HG03457 (cell line): ENCODE measurements at regions not wholly inside any gene's neighbourhood (a gene's known extent, or its start where the extent isn't known, plus 50 kb on each side); places are given as distances from the start of the nearest gene placed in this dataset.

Source experiments
- ATAC-seq: cut with Tn5 transposase; IDR thresholded peaks from one replicate; pipeline ENCODE4 v1.9.1; 2021; ENCODE audit warnings: moderate number of reproducible peaks; ENCODE audit not compliant: unreplicated experiment

DNA sequence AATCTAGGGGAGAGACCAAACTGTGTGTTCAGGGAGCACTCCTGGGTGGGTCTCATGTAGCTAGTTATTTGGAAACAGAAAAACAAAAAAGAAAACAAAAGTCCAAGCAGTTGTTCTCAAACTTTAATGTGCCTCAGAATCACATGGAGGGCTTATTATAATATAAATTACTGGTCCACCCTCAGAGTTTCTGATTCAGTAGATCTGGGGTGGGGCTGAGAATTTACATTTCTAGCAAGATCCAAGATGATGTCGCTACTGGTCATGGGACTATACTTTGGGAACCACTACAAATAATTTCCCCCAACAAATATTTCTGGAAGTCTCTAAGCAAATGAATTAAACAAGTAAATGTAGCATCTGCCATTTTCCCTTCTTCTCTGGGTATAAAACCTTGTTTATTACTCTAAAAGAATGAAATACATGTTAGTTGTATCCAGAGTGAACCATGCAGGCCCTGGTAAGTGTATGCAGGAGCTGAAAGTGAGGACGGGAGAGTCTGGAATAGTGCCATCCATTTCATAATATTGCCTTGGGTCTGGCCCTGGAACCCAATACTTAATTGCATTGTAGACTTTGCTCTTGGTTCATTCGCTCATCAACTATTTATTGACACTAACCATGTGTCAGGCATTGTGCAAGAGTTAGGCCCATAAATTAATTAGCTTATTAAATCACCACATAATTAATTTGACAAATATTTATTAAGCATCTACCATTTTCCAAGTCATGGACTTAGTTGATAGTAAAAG lies 490.8 kb downstream of the EPM2A start:
- ATAC-seq: no peak

DNA sequence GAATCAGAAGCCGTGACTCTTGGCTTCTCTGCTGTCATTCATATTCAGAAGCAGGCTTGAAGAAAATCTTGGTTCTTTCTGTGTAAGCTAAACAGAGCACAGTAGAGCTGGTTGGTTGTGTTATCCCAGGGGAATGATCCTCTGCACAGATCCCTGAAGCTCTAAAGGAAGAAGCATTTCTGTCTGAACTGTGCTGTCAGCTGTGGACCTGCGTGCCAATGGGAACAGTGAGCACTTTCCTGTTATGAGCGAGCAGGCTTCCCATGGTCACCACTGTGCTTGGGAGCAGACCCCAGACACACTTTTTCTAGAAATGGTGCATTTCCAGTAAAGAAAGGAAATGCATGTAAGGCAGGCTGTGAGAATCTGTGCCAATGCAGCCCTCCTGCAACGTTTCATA lies 490.2 kb downstream of the EPM2A start:
- no peak for ATAC-seq

DNA sequence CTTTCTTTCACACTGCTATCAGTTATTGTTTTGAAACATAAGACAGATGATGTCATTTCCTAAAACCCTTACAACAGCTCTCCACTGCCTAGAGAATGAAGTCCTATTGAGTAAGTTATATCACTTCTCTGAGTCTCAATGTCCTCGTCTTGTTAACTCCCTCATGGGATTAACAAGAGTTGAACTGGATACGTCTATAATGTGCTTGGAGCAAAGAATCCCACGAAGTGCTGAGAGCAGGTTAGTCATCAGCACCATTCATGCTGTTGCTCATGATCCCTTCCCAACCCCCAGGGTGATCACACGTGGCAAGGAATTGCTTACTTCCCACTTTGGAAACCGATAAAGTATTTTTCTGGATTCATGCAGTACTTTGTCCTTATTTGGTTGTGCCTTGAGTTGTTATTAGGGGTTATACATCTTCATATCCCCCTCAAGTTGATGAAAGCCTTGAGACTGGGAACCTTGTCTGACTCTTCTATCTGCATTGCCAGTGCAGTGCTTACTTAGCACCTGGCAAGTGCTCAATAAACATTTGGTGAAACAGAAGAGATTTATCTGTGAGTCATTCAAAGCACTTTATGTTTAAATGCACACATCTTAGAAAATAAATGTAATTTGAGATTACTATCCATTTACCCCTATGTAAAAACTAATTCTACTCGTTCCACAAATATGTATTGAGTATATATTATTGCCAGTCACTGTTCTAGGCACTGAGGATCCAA lies 487.5 kb downstream of the EPM2A start:
- no peak for ATAC-seq

DNA sequence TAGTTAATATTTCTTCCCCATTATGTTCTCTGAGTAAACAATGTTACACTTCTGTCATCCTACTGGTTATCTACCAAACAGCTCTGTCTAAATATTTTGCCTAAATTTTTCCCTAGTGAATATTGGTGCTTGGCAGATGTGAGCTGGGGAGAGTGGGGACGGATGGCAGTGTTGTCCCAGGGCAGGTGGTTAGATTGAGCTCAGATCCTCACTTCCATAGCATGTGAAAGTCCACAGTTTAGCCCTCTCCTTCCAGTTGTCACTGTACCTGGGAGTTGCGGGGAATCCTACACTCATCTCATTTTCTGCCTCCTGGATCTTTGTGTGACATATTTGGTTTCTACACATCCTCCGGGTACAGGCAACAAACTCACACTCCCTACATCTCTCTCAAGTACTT lies 484.9 kb downstream of the EPM2A start:
- ATAC-seq: no peak

DNA sequence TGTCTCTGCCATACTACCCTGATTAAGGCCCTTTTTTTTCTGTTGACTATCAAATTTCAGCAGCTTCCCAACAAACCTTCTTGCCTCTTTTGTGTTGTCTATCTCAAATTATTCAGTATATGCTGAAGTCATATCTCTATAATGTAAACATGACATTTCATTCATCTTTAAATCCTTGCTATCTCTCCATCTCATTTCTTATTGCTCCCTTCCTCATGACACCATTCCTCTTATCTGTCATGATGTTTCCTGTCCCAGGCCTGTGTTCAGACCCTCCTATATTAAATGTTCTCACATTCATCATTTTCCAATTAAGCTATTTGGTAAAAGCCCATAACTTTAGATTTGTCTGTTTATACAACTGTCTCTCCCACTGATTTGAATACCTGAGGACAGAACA lies 482.6 kb downstream of the EPM2A start:
- ATAC-seq: no peak

DNA sequence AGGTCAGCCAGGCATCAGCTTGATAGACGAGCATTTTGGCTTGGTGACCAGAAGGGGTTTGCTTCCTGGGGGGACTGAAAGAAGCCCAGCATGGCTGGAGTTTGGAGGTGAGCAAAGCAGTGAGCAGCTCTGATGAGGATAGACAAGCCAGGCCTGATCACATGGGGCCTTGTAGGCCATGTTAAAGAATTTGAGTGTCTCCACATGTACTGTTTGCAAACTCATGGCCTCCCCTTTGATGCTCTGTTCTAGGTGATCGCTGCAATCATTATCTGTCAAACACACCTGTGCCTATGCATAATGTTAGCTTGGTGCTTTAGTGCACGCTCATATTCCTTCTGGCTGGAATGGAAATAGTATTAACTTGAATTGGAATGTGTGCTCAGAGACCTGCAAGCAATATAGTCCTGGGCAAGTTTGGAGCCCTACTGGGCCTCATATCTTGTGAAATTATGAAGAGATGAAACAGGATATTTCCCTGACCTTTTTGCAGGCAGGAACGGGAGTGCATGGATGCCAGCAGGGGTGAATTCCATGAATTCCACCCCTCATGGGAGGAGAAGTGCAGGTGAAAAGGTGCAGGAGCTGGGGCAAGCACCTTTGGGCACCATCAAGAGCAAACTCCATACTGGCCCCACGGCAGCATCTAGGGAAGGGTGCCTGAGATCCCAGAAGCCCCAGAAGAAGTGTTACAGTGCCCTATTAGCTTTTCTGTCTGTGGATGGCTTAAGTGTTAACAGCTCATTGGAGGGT lies 480.5 kb downstream of the EPM2A start:
- no peak for ATAC-seq

DNA sequence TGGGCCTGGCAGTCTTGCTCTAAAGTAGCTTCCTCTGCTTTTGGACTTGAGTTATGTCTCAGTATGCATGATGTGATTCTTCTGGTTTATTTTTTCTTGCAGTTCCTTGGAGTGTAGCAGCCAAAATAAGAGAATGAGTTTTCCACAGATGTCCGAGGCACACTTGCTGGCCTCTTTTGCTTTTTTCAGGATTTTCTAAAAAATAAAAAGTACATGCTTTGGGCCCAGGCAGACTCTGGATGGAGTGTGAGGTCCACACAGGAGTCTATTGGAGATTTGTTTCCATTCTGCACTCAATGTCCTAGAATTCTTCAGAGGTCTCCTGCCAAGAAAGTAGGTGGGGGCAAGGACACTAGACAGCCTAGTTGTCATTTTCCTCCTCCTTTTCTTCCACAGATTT lies 477.6 kb downstream of the EPM2A start:
- ATAC-seq: no peak

DNA sequence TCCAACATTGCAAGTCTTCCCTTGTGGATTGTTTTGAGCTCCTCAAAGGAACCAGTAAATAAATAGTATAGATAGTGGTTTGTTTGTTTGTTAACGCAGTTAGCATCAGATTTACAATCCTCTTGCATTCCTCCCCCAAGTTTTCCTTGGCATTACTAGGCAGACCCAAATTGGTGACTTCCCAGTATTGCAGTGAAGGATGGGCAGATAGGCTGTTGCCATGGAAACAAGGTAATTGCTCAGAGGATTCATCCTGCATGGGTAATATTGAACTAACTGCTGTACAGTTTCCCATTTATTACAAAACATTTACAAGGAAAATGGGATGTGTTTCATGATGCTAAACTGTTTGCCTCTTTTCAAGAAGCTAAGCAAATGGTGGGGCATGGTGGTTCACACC lies 477.2 kb downstream of the EPM2A start:
- ATAC-seq: no peak

DNA sequence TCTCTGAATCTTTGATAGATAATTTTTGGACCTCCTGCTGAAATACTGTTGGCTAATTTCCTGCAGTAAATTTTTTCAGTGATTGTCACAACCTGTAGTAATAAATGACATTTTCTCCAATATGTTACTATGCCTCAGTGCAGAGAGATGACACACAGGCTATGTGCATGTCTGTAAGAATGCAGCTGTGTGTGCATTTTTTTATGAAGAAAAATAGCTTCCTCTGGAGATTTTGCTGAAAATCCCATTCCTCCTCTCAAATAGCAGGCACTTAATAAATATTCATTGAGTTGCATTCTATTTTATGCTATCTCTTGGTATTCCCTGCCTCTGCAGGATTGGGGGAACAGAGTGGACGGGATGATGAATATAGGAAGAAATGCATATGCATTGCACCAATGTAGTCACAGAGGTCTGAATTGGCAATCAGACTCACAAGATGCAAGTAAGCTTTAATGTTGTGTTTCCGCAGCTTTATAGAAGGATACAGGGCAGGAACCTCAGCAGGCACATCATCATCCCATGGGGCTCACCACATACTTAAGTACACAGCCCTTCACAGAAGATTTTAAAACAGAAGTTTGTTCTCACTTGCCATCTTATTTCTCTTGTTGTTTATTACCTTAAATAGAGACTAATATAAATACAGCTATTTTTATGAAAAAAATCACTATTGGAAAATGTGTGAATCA lies 474.7 kb downstream of the EPM2A start:
- ATAC-seq: no peak

DNA sequence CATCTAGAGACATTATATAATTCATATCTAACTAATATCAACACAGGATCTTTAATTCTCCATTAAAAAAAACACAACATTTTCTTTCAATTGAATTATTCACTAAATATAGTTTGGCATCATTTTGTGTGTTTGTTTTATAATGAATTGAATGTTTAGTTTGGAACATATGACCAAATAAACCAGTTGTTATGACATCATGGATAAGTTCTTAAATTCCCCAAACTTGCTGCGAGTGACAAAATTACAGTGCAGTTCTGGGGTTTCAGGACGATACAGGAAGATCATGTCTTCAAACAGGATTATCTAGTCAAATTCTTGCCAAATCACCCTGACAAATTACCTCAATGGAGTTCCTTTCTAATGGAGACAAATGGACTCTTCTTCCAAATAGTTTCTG lies 473.6 kb downstream of the EPM2A start:
- ATAC-seq: no peak

DNA sequence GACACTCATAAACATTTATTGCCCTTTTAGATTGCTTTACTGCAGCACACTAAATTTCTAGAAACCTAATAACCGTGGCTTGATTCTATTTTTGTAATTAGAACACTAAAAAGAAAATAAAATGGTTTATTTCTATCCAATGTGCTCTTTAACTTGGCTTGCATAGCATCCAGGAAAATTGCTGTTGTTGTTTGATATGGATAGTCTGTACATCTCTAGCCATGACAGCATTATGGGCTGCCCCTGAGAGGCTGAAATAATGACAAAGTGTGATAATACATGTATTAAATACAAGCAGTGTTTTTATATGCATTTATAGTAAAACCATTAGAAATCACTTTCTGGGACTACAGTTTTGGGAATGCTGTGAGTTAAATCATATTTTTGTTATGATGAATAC lies 472.5 kb downstream of the EPM2A start:
- no peak for ATAC-seq

DNA sequence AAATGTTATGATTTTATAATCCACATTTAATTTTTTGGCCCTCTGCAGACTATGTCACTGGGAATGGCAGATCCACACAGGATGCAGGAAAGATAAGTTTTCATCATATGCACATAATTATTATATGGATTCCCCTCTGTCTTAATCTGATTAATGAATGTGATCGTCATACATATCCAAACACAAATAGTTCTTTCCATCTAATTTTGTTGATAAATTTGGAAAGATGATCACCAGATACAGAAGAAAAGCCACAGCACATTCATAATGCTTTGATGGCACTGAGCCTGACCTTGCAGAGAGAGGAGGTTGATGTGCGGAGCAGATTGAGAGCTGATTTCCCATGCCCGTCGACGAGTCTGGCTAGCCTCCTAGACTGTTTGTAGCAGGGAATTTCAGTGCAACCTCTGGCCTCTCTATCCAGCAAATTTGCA lies 471.5 kb downstream of the EPM2A start:
- ATAC-seq: no peak

DNA sequence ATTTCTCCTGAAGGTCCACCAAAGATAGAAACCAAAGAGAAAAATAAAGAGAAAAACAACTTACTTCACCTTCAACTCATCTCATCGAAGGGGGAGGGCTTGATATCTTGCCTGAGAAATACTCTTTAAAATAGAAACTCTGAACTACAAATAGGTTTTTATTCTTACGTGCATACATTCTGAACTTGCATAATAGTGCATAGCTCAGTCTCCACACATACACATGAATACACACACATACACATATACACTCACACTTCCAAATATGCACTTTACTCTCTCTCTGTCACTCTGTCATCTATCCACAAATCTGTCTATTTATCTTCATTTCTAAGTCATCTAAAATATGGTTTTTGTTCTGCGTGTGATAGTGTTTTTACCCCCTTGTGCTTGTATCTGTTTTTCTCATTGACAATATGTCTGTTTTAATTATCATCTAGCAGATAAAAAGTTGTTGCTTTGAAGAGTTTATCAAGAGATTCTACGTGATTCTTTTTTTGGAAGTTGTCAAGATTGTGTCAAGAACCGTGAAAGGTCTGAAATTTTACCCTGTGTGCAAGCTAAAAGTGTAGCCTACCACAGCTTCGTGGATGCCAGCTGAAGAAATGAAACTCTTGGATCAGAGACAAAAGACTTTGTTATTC lies 468.8 kb downstream of the EPM2A start:
- no peak for ATAC-seq

DNA sequence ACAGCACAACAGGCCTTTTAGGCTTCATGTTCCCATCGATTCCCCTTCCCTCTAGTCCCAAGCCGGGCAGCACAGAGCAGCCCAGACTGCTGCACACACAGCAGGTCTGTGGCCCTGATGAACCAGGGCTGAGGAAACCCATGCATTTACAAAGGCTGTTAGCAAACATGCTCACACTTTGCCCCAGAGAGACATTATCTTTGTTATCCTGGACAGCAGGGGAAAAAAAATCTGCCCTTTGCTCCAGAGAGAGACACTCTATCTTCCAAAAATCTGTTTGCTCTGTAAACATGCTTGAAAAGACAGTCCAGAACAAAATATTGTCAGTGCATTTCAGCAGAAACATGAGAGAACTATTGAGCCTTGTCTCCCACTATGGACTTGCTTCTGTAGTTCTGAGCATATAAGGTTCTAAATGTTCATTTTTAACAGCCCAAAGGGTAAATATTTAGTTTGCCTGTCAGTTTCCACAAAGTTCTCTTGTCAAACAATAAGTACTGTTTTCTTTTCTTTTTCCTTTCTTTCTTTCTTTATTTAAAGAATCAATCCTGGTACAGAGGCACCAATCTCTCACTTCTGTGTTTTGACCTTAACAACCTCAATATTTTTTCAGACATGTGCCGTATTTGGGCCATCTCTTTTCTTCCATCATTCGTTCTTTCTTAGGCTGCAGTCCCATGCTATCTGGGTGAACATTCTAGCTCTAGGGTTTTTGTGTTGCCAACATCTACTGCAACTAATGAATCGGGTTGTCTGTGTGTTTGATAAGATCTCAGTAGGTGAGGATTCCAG lies 468.0 kb downstream of the EPM2A start:
- ATAC-seq: no peak

DNA sequence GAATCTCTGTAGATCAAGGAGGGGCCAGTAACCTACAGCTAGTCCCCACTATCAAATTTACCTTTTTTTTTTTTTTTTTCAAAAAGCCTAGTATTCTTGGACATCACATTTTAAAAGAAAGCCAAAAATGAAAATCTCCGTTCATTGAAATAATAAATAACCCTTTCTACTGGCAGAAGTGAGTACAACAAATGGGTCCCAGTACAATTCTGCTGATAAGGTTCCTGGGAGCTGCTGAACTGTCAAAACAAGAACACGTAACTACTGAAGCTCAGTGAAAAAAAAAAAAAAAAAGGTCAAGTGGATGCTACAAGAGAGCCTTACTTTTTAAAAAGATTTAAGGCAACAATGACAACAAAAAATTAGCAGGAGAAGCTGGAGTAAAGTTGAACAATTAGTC lies 464.9 kb downstream of the EPM2A start:
- ATAC-seq: no peak

DNA sequence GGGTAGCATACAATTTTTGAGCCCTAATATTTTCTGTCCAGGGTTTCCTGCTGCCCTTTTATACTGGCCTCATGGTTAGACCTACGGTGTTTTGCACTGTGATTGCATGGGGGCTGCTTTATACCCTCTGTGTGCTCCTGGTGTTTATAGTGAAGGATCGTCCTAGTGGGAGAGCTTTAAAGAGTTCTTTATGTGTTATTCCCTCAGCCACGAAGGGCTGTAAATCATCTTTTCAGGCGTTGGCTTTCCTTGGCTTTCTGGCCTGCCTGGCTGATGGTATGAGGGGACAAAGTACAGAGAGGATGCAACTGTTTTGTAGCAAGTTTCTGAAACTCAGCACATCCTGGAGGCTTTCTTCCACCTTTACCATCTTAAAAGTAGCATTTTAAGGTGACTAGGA lies 464.3 kb downstream of the EPM2A start:
- ATAC-seq: no peak

DNA sequence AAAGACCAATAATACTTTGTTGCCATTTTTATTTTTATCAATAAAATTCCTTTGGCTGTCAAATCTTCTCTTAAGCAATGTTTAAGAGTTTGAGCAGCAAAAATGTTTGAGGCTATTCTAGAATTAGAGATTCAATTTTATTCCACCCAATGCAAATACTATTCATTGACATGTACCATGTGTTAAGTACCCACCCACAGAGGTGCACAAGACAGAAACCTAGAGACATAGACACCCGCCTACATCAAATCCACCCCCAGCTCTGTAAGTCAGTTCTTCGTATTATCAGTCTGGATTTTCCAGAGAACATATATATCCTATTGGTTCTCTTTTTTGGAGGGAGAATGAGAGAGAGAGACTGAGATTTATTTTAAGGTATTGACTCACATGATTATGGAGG lies 463.7 kb downstream of the EPM2A start:
- no peak for ATAC-seq

DNA sequence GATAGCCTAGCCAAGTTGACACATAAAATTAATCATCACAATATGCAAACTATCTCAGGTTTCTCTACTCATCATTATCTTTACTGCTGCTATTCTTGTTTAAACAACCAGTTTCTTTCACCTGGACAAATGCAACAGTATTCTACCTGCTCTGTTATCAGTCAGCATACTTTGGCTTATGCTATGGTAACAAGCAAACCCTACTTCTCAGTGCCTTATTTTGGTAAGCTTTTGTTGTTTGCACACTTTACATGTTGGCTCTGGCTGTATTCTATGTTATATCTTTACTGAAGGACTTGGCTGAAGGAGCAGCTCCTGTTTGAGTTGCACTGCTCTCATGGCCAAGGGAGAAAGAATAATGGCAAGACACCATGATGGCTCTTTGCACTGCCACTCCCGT lies 463.1 kb downstream of the EPM2A start:
- ATAC-seq: no peak

DNA sequence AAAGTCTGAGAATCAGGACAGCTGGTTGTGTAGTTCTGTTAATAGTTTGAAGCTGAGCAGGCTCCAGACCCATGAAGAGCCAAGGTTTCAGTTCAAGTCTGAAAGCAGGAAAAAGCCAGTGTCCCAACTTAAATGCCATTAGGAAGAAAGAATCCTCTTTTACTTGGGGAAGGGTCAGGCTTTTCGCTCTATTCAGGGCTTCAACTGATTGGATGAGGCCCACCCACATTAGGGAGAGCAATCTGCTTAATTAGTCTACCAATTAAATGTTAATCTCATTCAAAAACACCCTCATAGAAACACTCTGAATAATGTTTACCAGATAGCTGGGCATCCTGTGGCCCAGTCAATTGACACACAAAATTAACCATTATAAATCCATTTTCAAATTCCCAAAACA lies 462.2 kb downstream of the EPM2A start:
- no peak for ATAC-seq

DNA sequence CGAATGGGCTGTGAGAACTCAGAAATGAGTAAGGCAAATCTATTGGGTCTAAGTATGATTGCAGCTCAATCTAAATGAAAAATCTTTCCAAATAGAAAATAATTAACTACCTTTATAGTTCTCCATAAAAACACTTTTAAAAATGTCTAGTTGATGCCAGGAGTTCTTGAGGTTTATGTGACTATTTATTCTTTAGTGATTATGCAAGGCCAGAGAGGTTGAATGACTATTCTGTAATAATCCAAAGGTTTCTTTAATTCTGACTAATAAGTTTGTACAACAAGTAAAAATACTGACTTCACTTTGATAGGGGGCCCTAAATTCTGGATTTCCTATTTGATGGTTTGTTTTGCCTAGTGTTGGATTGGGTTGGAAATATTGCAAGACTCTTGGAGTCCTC lies 461.2 kb downstream of the EPM2A start:
- no peak for ATAC-seq
